Daoy (cell line): ENCODE measurements at regions not wholly inside any gene's neighbourhood (a gene's known extent, or its start where the extent isn't known, plus 50 kb on each side); places are given as distances from the start of the nearest gene placed in this dataset.

ENCODE experiments used
- DNase-seq: peaks from one replicate; pipeline ENCODE4 v3.0.0-alpha.2; 2015; ENCODE audit warnings: low read depth

DNA sequence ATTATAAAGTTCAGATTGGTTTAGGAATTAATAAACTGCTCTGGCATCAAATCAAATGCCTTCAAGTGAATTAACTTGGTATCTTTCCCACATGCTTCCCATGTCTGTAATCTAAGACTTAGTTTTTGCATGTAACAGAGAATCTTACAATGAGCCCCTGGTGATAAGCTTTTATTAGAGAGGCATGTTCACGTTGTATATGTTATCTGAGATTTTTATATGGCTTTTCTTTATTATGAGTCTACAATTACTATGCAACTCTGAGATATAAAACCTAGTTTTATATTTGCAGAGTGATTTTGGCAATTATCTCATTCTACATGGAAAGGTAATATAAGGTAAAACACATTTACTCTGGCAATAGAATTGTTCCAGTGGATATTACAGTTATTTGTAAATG lies 1578.4 kb upstream of the IGFBP7 start:
- no peak for DNase-seq

DNA sequence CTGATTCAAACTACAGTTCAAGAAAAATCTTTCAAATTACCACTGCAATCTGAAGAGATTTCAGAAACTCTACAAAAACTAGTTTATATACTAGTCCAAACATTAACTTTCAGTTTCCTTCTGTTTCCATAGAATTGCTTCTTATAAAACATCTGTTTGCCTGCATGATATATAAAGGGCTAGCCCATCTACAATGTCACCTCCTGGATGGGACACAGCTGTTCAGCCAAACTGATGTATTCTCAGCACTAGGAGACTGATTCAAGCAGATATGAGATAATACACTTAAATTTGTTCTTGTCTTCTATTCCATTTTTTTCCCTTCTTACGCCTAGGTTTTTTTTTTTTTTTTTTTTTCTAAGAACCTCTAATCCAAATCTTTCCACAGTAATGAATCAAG lies 1569.7 kb upstream of the IGFBP7 start:
- DNase-seq: no peak

DNA sequence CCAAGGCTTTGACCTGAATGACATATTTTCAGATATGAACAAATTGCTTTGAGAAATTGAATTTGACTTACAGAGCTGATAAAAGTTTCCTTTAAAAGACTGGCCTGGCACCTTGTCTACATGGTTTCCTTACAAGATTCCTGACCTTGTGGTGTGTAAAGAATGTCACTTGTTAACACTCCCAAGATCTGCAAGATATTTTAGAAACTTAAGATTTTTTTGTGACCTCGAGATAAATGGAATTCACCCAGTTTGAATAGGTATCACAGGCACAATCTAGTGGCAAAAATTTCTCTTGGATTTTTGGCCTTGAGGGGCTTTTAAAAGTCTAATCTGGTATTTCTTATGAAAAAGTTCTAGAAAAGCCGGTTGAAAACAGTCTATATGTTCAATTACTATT lies 1568.9 kb upstream of the IGFBP7 start:
- no peak for DNase-seq

GRCh38 chr4:58669783-58670182 lies 1559.6 kb upstream of the IGFBP7 start:
- no peak for DNase-seq

- DNase-seq: no peak
These were observed 1555.5 kb upstream of the IGFBP7 start for GRCh38 chr4:58665649-58666048.

GRCh38 chr4:58658701-58659100 lies 1548.5 kb upstream of the IGFBP7 start:
- DNase-seq: no peak

DNA sequence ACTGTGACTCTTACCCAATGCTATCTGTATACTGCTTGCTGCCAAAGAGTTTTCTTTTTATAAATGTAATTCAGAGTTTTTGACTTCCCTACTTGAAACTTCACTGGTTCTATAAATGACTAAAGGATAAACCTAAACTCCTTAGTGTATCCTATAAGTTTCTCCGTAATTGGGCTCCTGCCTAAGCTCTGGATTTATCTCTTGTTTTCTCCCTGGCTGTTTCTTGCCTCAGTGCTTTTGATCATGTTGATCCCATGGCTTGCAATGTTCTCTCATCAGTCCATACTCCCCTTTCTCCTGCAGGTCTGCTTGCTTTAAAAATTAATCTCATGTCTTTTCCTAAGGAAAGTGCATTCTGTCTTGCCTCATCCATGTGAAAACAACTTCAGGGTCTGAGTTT lies 1543.1 kb upstream of the IGFBP7 start:
- DNase-seq: no peak

- DNase-seq: no peak
These were observed 1539.0 kb upstream of the IGFBP7 start for GRCh38 chr4:58649226-58649625.

DNA sequence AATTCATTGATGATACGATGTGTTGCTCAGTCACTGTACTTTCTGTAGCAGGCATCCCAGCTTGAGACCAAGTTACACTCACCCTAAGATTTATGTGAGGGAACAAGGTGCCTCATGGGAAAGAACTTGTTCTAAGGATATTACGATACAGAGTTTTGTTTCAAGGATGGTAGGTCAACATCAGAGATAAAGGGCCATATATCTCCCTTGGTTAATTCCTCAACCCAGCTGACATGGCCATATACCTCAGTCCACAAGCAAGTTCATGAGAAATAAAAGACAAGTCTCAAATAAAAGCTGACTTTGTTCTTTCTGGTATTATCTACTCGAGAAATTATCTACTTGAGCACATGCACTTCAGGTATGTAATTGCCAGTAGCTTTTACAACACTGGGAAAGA lies 1535.9 kb upstream of the IGFBP7 start:
- DNase-seq: no peak

GRCh38 chr4:58644549-58644948 lies 1534.4 kb upstream of the IGFBP7 start:
- DNase-seq: no peak

DNA sequence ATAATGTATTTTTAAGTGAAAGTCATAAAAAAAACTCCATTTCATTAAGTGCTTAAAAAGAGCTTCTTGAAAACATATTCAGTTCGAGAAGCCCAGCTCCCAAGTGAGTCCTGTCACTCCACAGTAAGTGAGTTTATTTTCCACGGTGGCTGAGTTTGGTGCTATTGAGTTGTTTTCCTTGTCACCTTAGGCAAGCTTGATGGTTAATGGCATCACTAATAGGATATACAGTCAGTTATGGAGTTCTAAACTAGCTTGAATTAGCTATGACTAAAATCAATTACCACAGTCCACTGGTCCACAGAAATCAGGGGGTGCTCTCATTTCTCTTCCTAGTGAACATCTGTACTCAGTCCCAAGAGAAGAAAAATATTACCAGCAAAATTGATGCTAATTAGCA lies 1526.2 kb upstream of the IGFBP7 start:
- no peak for DNase-seq

GRCh38 chr4:58617226-58617625 lies 1507.0 kb upstream of the IGFBP7 start:
- no peak for DNase-seq

- no peak for DNase-seq
These were observed 1500.8 kb upstream of the IGFBP7 start for GRCh38 chr4:58611012-58611411.

DNA sequence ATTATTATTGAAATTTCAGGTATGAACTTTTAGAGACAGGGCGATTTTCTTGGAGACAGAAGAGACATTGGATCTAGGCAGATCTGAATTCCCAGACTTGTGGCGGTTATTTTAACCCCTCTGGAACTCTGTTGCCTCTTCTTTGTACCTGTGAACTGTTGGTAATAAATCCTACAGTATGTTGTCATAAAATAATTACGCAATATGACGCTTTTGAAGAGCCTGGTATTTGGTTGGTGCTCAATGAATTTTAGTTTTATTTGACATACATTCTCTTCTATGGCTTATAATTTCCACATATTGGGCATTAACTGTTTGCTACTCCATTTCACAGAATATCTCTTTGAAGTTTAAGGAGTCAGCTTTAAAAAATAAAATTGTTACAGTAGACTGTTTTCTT lies 1496.1 kb upstream of the IGFBP7 start:
- DNase-seq: no peak

DNA sequence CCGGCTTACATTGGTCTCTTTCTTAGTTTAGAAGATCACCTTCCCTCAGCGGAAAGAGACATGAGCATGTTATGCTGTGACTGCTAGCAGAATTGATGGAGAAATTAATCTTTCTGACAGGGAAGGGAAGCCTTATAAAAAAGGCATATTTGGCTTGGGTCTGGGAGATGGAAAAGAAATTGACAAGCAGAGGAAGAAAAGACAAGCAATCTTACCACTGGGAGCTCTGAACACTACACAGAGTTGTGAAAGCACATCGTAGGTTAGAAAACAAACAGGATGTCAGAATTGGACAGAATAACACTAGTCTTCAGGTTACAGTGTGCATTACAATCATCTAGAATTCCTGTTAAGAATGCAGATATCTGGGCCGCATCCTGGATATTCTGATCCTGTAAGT lies 1493.8 kb upstream of the IGFBP7 start:
- no peak for DNase-seq

- no peak for DNase-seq
These were observed 1492.7 kb upstream of the IGFBP7 start for GRCh38 chr4:58602731-58603359.

DNA sequence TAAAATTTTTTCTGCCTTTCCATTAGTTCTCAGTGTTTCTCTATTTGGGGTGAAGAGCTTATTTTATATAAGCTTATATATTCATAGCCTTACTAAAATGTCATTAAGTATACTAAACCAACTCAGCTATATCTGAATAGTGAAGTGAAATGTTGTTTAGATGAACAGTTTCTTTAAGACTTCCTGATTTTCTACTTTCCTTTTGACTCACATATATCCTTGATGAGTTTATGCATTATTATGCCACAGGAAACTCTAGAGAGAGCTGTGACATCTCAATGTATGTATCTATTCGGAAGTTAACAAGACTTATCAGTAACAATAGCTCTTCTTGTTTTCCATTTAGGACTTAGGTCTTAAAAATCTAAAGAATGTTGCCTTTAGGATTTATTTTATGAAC lies 1491.8 kb upstream of the IGFBP7 start:
- DNase-seq: no peak

GRCh38 chr4:58600290-58600689 lies 1490.1 kb upstream of the IGFBP7 start:
- no peak for DNase-seq

DNA sequence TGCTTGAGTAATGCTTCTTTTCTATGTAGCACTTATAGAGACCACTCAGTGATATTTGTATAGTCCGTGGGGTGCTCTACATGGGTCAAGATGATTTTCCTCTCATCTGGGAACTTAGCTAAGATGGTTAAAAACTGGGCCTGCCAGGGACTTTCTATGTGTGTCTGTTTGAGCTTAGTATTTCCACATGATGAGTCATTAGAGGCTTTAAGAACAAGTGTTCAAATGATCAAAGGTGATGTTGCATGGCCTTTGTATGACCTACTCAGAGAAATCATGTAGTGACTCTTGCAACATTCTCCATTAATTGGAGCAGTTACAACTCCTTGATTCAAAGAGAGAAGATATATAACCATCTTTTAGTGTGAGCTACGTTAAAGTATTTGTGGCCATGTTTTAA lies 1480.5 kb upstream of the IGFBP7 start:
- no peak for DNase-seq

DNA sequence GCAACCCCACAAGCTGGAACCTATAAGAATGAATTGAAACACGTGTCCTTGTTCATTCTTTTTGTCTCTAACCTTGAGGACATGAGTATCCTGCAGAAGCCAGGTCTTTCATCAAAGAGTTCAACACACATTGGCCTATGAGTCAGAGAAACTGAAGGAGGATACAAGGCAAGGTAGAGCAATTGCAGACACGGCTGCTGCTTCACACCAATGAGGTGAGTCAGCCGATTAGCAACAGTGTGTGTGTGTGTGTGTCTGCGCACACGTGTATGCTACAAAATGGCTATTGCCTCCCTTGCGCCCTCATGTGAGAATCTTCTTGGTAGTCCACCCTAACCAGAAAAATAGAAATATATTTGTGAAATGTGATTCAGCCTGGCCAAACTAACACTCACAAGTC lies 1477.7 kb upstream of the IGFBP7 start:
- DNase-seq: no peak

DNA sequence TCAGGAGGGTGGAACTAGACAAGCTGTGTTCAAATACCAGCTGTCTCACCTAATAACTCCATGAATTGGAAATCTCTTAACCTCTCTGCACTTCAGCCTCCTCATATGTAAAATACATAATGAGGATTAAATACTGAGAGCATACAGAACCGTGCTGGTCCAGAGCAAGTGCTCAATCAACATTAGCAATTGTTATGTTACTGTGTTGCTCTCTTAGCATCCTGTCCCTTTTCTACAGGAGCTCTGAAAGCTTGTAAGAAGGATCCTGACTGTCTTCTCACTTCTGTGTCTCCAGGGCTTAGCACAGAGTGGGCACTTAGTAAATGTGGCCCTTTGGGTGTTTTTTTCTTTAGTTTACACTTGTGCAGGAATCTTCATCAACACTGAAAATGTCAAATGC lies 1456.1 kb upstream of the IGFBP7 start:
- no peak for DNase-seq

- DNase-seq: no peak
These were observed 1454.7 kb upstream of the IGFBP7 start for GRCh38 chr4:58564695-58565475.

DNA sequence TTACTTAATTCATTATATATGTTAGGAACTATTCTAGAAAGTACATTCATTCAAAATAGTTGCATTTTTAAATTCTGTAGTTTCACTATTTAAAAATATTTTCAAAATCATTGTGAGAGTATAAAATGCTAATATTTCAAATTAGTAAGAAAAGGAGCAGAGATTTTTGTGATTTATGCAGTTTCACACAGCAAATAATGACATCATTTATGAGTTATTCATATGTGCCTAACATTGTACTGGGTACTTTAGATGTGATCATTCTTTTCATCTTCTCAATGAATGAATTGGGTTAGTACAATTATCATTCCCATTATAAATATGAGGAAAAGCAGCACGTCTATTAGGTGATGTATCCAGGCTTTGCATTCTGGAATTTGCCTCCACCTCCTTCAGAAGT lies 1451.0 kb upstream of the IGFBP7 start:
- DNase-seq: no peak

DNA sequence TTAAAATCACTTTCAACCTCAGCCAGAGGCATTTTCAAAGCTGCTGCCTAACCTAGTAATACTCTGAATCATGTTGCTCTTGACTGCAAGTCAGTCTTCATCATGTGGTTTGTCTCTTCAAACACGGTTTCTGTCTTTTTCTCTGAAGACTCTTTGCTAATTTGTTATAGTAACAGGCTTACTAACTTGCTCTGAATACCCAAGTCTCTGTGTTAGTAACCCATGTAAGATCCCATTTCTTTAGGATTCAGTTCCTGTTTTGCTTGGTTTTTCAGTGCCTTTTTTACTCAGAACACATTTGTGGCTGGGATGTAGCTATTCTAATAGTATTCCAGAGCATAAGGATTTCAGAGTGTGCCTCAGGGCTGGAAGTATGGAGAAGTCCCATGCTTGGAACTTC lies 1450.6 kb upstream of the IGFBP7 start:
- DNase-seq: no peak
